HAP-1 (cell line): ENCODE measurements at regions not wholly inside any gene's neighbourhood (a gene's known extent, or its start where the extent isn't known, plus 50 kb on each side); places are given as distances from the start of the nearest gene placed in this dataset.

Experiments
- DNase-seq, 2 experiments: peaks; one replicate each; pipeline ENCODE4 v3.0.0-alpha.2; 2016 to 2020; ENCODE audit warnings: low spot score in 2 of 2
- H3K27me3 ChIP-seq: fragments of 250-450 bp; sonication (Bioruptor Pico); 2 replicates; pipeline ENCODE4 v1.5.1; 2020; ENCODE audit warnings: low read depth, mild to moderate bottlenecking, moderate library complexity
- H3K36me3 ChIP-seq: fragments of 250-450 bp; sonication (Bioruptor Pico); replicated peaks from 2 replicates; pipeline ENCODE4 v1.5.1; 2020; ENCODE audit warnings: mild to moderate bottlenecking
- H3K4me1 ChIP-seq: fragments of 250-450 bp; sonication (Bioruptor Pico); 2 replicates; pipeline ENCODE4 v1.5.1; 2020; ENCODE audit warnings: mild to moderate bottlenecking
- H3K4me3 ChIP-seq: fragments of 250-450 bp; sonication (Bioruptor Pico); 2 replicates; pipeline ENCODE4 v1.5.1; 2020; ENCODE audit warnings: mild to moderate bottlenecking, moderate library complexity
- H3K9me3 ChIP-seq: fragments of 250-450 bp; sonication (Bioruptor Pico); 2 replicates; pipeline ENCODE4 v1.5.1; 2020; ENCODE audit warnings: mild to moderate bottlenecking, moderate library complexity
- in situ Hi-C: fragments of 300-500 bp; cut with MboI; formaldehyde crosslinking; loops from 3 replicates; pipeline ENCODE4 v1.14.3; 2020; ENCODE audit warnings: low sequenced_read_pairs, inconsistent platforms, mixed read lengths

- Histone ChIP-seq H3K4me1 (no peaks in the 10 kb centered on the region), H3K27me3 (no peaks in the 10 kb centered on the region), H3K9me3 (no peaks in the 10 kb centered on the region), H3K36me3 (no peaks in the 10 kb centered on the region), H3K4me3 (no peak overlapping the region)
- in situ Hi-C loops = no loop called here
- no peak for DNase-seq
Measured at GRCh38 chr2:217481577-217481976, 521.2 kb downstream of the TNS1 start.

- DNase-seq = no peak
- in situ Hi-C loops = no loop called here
- Histone ChIP-seq H3K27me3 (no peaks in the 10 kb centered on the region; the same call in 1 of the 2 replicates), H3K36me3 (no peaks in the 10 kb centered on the region), H3K4me1 (no peaks in the 10 kb centered on the region), H3K9me3 (no peaks in the 10 kb centered on the region), H3K4me3 (no peak overlapping the region)
Measured at GRCh38 chr2:217479566-217479965, 523.2 kb downstream of the TNS1 start.

- H3K4me3 ChIP-seq = no peak overlapping the region
Measured at GRCh38 chr2:217478831-217479455, 523.9 kb downstream of the TNS1 start.

GRCh38 chr2:217477583-217477982 is 525.2 kb downstream of the TNS1 start:
- Histone ChIP-seq H3K4me1 (no peaks in the 10 kb centered on the region), H3K4me3 (no peak overlapping the region), H3K36me3 (no peaks in the 10 kb centered on the region), H3K27me3 (no peaks in the 10 kb centered on the region; the same call in 1 of the 2 replicates), H3K9me3 (no peaks in the 10 kb centered on the region)
- DNase-seq = no peak
- in situ Hi-C loops = no loop called here

More at GRCh38 chr2:217478831-217479455, 523.9 kb downstream of the TNS1 start:
- Histone ChIP-seq H3K4me1 (no peaks in the 10 kb centered on the region), H3K9me3 (no peaks in the 10 kb centered on the region), H3K27me3 (no peaks in the 10 kb centered on the region; the same call in 1 of the 2 replicates), H3K36me3 (no peaks in the 10 kb centered on the region)
- in situ Hi-C loops = no loop called here
- no peak for DNase-seq

- H3K27me3 ChIP-seq = no peaks in the 10 kb centered on the region; the same call in 1 of the 2 replicates
- H3K36me3 ChIP-seq = no peaks in the 10 kb centered on the region
- no peaks in the 10 kb centered on the region for H3K9me3 ChIP-seq
- no peak for DNase-seq
- no peak overlapping the region for H3K4me3 ChIP-seq
- in situ Hi-C loops = no loop called here
- no peaks in the 10 kb centered on the region for H3K4me1 ChIP-seq
Measured at GRCh38 chr2:217475791-217476190, 527.0 kb downstream of the TNS1 start.

- no peak overlapping the region for H3K4me3 ChIP-seq
- H3K4me1 ChIP-seq = no peaks in the 10 kb centered on the region
- no peaks in the 10 kb centered on the region; the same call in 1 of the 2 replicates for H3K27me3 ChIP-seq
- in situ Hi-C loops = no loop called here
- no peaks in the 10 kb centered on the region for H3K36me3 ChIP-seq
- no peak for DNase-seq
- H3K9me3 ChIP-seq = no peaks in the 10 kb centered on the region
Measured at GRCh38 chr2:217475101-217475500, 527.7 kb downstream of the TNS1 start.

- no peaks in the 10 kb centered on the region; the same call in 1 of the 2 replicates for H3K27me3 ChIP-seq
- H3K4me3 ChIP-seq = no peak overlapping the region
- H3K36me3 ChIP-seq = no peaks in the 10 kb centered on the region
- in situ Hi-C loops = no loop called here
- DNase-seq = no peak
- H3K9me3 ChIP-seq = no peaks in the 10 kb centered on the region
- no peaks in the 10 kb centered on the region for H3K4me1 ChIP-seq
Measured at GRCh38 chr2:217471319-217471718, 531.5 kb downstream of the TNS1 start.

- Histone ChIP-seq H3K4me1 (no peaks in the 10 kb centered on the region), H3K36me3 (no peaks in the 10 kb centered on the region), H3K4me3 (no peak overlapping the region), H3K27me3 (no peaks in the 10 kb centered on the region), H3K9me3 (no peaks in the 10 kb centered on the region)
- in situ Hi-C loops = no loop called here
- DNase-seq = no peak
Measured at GRCh38 chr2:217469203-217469810, 533.5 kb downstream of the TNS1 start.

- H3K4me1 ChIP-seq = no peaks in the 10 kb centered on the region
- in situ Hi-C loops = no loop called here
- no peak for DNase-seq
- H3K9me3 ChIP-seq = no peaks in the 10 kb centered on the region
- no peaks in the 10 kb centered on the region for H3K27me3 ChIP-seq
- H3K4me3 ChIP-seq = no peak overlapping the region
- H3K36me3 ChIP-seq = no peaks in the 10 kb centered on the region
Measured at GRCh38 chr2:217468042-217468830, 534.6 kb downstream of the TNS1 start.

- Histone ChIP-seq H3K9me3 (no peaks in the 10 kb centered on the region), H3K4me1 (no peaks in the 10 kb centered on the region), H3K4me3 (no peak overlapping the region), H3K36me3 (no peaks in the 10 kb centered on the region), H3K27me3 (no peaks in the 10 kb centered on the region)
- in situ Hi-C loops = no loop called here
- no peak for DNase-seq
Measured at GRCh38 chr2:217467331-217467730, 535.5 kb downstream of the TNS1 start.

- in situ Hi-C loops = no loop called here
- Histone ChIP-seq H3K27me3 (no peaks in the 10 kb centered on the region), H3K4me3 (no peak overlapping the region), H3K36me3 (no peaks in the 10 kb centered on the region), H3K9me3 (no peaks in the 10 kb centered on the region), H3K4me1 (no peaks in the 10 kb centered on the region)
- DNase-seq = no peak
Measured at GRCh38 chr2:217466805-217467204, 536.0 kb downstream of the TNS1 start.

GRCh38 chr2:217466104-217466503 is 536.7 kb downstream of the TNS1 start:
- Histone ChIP-seq H3K4me1 (no peaks in the 10 kb centered on the region), H3K9me3 (no peaks in the 10 kb centered on the region), H3K4me3 (no peak overlapping the region), H3K27me3 (no peaks in the 10 kb centered on the region), H3K36me3 (no peaks in the 10 kb centered on the region)
- no peak for DNase-seq
- in situ Hi-C loops = no loop called here

- Histone ChIP-seq H3K4me3 (no peak overlapping the region), H3K4me1 (no peaks in the 10 kb centered on the region), H3K36me3 (no peaks in the 10 kb centered on the region), H3K9me3 (no peaks in the 10 kb centered on the region), H3K27me3 (no peaks in the 10 kb centered on the region)
- no peak for DNase-seq
- in situ Hi-C loops = no loop called here
Measured at GRCh38 chr2:217465100-217465499, 537.7 kb downstream of the TNS1 start.

GRCh38 chr2:217463402-217464075 is 539.3 kb downstream of the TNS1 start:
- Histone ChIP-seq H3K4me3 (no peak overlapping the region), H3K9me3 (no peaks in the 10 kb centered on the region), H3K36me3 (no peaks in the 10 kb centered on the region), H3K27me3 (no peaks in the 10 kb centered on the region), H3K4me1 (no peaks in the 10 kb centered on the region)
- DNase-seq = no peak
- in situ Hi-C loops = no loop called here
